T-helper 2 cell treated with Interferon-gamma antibody and Interleukin-4, amounts not matched to agents 5 μg/mL and 100 μg/mL, for 36 hours (primary cell): ENCODE measurements at regions not wholly inside any gene's neighbourhood (a gene's known extent, or its start where the extent isn't known, plus 50 kb on each side); places are given as distances from the start of the nearest gene placed in this dataset.
A peak's percentile ranks its signal among the peaks of the same experiment; 100 is the strongest.

Source experiments
- DNase-seq: peaks from one replicate; pipeline ENCODE4 v3.0.0; 2021; ENCODE audit warnings: low spot score
- H3K27ac Mint-ChIP-seq: one replicate; pipeline ENCODE4 v1.8.0; 2021; ENCODE audit warnings: mild to moderate bottlenecking, mixed read lengths
- H3K27me3 Mint-ChIP-seq: one replicate; pipeline ENCODE4 v1.8.0; 2021; ENCODE audit warnings: low read depth, mixed read lengths
- H3K36me3 Mint-ChIP-seq: one replicate; pipeline ENCODE4 v1.8.0; 2021; ENCODE audit warnings: low read depth, mixed read lengths
- H3K4me1 Mint-ChIP-seq: one replicate; pipeline ENCODE4 v1.8.0; 2021; ENCODE audit warnings: low read depth, mixed read lengths
- H3K4me3 Mint-ChIP-seq: one replicate; pipeline ENCODE4 v1.8.0; 2022; ENCODE audit warnings: mild to moderate bottlenecking, moderate library complexity, mixed read lengths
- H3K9me3 Mint-ChIP-seq: one replicate; pipeline ENCODE4 v1.8.0; 2021; ENCODE audit warnings: mixed read lengths

DNA sequence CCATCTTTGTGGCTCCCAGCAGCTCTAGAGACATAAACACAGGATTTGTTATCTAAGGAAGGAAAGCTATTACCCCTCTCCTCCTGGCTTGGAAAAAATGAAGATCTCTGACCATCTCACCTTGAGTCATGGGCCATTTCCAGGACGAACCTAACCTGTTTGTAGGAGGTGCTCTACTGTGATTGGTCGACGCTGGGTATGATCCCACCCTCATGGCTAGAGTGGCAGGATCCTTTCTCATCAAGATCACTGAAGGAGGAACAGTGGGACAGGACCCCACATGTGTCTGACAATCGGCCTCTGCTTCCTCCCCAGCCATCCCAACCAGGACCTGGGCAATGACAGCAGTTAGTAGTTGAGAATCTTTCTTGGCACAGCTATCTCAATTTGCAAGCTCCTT is 144.1 kb downstream of the EMX2 start:
- Mint-ChIP-seq H3K4me1 (no peaks in the 10 kb centered on the region), H3K27ac (no peak overlapping the region), H3K4me3 (no peak overlapping the region), H3K36me3 (no peaks in the 10 kb centered on the region), H3K9me3 (no peaks in the 10 kb centered on the region), H3K27me3 (no peaks in the 10 kb centered on the region)
- DNase-seq, result no peak

DNA sequence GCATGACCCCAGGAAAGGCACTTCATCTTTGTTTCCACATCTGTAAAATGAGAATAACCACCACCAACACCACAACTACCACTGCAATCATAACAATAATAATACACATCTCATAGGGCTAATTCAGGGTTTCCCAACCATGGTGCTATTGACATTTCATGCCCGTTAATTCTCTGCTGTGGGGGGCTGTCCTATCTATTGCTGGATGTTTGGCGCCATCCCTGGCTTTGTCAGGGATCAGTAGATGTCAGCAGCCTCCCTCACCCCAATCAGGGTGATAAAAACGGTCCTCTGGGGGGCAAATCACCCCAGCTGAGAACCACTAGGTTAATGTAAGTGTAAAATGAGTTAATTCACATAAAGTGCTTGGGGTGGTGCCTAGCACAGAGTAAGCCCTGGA is 145.8 kb downstream of the EMX2 start:
- H3K27me3 Mint-ChIP-seq, result no peaks in the 10 kb centered on the region
- H3K4me1 Mint-ChIP-seq, result no peaks in the 10 kb centered on the region
- H3K9me3 Mint-ChIP-seq, result no peaks in the 10 kb centered on the region
- DNase-seq, result no peak
- H3K27ac Mint-ChIP-seq, result no peak overlapping the region
- no peaks in the 10 kb centered on the region for H3K36me3 Mint-ChIP-seq
- H3K4me3 Mint-ChIP-seq, result no peak overlapping the region

DNA sequence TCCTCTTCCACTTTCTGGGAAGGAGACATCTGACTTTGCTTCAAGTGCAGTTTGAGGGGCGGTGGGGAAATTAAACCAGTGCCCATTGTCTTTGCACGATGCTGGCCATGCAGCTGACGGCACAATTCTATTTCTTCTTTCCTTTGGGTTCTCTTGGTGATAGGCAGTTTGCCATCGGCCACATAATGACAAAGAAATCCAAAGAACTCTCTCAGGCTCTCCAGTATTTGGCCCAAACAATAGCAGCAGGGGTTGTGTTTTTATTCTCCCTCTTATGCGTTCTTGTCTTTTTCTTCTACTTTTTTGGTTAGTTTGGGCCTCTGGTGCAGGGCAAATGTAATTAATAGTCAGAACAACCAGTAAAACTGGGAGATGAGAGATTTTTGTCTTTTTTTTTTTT is 147.0 kb downstream of the EMX2 start:
- no peaks in the 10 kb centered on the region for H3K4me1 Mint-ChIP-seq
- H3K27ac Mint-ChIP-seq, result no peak overlapping the region
- no peaks in the 10 kb centered on the region for H3K27me3 Mint-ChIP-seq
- DNase-seq, result no peak
- no peaks in the 10 kb centered on the region for H3K36me3 Mint-ChIP-seq
- no peak overlapping the region for H3K4me3 Mint-ChIP-seq
- H3K9me3 Mint-ChIP-seq, result no peaks in the 10 kb centered on the region

DNA sequence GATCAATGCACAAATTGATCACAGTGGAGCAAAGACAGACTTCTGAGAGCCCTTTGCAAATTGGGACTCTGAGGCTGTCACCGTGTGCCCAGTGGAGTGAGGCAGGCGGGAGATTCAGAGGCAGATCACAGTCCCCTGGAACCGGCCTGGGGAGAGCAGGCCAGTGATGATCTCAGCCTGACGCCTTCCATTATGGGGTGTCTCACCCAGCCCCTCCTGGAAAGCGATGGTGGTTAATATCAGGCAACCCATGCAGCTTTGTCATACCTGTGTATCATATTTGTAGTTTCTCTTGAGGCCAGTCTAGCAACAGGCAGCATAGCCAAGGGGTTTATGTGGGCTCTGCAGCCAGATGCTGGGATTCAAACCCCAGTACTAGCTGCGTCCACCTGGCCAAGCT is 147.8 kb downstream of the EMX2 start:
- Mint-ChIP-seq H3K27me3 (no peaks in the 10 kb centered on the region), H3K36me3 (no peaks in the 10 kb centered on the region), H3K4me1 (no peaks in the 10 kb centered on the region), H3K9me3 (no peaks in the 10 kb centered on the region), H3K4me3 (no peak overlapping the region), H3K27ac (no peak overlapping the region)
- DNase-seq, result no peak

DNA sequence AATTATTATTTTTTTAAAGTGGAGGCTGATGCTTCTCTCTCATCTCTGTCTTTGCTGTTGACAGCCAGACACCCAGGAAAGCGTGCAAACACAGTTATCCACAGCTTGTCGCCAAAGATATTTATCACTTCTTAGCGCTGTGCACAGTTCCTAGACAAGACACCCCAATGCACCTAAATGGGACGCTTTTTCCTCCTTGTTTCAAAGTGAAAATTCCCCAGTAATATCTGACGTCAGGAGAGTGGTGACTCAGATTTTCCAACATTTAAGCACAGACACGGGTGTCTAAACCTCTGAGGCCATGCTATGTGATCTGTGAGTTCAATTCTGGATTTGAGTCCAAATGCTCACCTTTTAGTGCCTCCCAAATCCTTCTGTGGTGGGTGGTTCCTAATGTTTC is 151.6 kb downstream of the EMX2 start:
- no peak overlapping the region for H3K4me3 Mint-ChIP-seq
- no peaks in the 10 kb centered on the region for H3K27me3 Mint-ChIP-seq
- H3K27ac Mint-ChIP-seq, result no peak overlapping the region
- no peaks in the 10 kb centered on the region for H3K9me3 Mint-ChIP-seq
- peak; percentile 17 for DNase-seq
- H3K4me1 Mint-ChIP-seq, result no peaks in the 10 kb centered on the region
- H3K36me3 Mint-ChIP-seq, result no peaks in the 10 kb centered on the region

DNA sequence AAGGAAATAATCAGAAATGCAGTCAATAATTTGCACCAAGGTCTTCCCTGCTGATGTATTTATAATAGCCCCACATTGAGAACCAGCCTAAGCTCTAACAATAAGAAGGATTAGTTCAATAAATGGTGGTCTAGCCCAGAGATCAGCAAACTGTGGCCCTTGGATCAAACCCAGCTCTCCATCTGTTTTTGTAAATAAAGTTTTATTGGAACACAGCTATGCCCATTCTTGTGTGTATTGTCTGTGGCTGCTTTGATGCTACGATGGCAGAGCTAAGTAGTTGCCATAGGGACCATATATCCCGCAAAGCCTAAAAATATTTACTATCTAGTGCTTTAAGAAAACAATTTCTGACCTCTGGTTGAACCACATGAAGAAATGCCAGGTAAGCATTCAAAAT is 154.9 kb downstream of the EMX2 start:
- no peak overlapping the region for H3K4me3 Mint-ChIP-seq
- no peaks in the 10 kb centered on the region for H3K27me3 Mint-ChIP-seq
- DNase-seq, result no peak
- H3K9me3 Mint-ChIP-seq, result no peaks in the 10 kb centered on the region
- no peaks in the 10 kb centered on the region for H3K36me3 Mint-ChIP-seq
- no peak overlapping the region for H3K27ac Mint-ChIP-seq
- H3K4me1 Mint-ChIP-seq, result no peaks in the 10 kb centered on the region

DNA sequence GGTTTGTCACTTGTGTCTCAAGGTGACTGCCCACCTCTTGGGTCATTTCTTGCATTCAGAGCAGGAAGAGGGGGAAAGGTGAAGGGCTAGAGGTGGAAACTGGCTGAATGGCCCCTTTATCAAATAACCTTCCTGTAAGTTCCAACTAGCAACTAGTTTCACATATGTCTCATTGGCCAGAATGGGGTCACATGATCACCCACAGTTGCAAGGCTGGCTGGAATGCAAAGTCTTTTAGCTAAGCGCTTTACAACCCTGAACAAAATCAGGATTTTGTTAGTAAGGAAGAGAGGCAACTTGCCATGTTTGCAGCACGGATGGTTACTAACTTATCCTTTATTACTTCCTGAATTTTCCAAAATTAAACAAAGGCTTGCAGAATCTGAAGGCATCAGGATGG is 156.3 kb downstream of the EMX2 start:
- no peak overlapping the region for H3K27ac Mint-ChIP-seq

DNA sequence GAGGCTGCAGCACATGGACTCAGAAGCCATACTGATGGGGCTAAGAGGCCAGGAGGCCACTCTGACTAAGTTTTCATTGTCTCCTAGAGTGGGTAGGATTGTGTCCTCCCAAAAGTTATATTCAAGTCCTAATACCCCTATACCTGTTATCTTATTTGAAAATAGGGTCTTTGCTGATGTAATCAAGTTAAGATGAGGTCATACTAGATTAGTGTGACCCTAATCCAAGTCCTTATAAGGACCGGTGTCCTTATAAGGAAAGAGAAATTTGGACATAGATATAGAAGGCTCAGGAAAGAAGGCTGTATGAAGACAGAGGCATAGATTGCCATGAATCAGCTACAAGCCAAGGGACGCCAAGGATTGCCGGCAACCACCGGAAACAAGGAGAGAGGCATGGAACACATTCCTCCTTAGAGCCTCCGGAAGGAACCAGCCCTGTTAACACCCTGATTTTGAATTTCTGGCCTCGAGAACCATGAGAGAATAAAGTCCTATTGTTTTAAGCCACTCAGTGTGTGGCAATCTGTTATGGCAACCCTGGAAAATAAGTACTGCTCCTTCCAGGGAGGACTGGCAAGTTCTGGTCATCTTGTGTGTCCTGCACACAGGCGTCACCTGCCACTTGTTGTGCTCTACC is 157.0 kb downstream of the EMX2 start:
- no peaks in the 10 kb centered on the region for H3K9me3 Mint-ChIP-seq
- no peak overlapping the region for H3K27ac Mint-ChIP-seq
- no peak for DNase-seq
- no peak overlapping the region for H3K4me3 Mint-ChIP-seq
- no peaks in the 10 kb centered on the region for H3K36me3 Mint-ChIP-seq
- H3K4me1 Mint-ChIP-seq, result no peaks in the 10 kb centered on the region
- no peaks in the 10 kb centered on the region for H3K27me3 Mint-ChIP-seq

More for the DNA sequence above, 156.3 kb downstream of the EMX2 start:
- Mint-ChIP-seq H3K27me3 (no peaks in the 10 kb centered on the region), H3K4me3 (no peak overlapping the region), H3K4me1 (no peaks in the 10 kb centered on the region), H3K9me3 (no peaks in the 10 kb centered on the region), H3K36me3 (no peaks in the 10 kb centered on the region)
- DNase-seq, result no peak

DNA sequence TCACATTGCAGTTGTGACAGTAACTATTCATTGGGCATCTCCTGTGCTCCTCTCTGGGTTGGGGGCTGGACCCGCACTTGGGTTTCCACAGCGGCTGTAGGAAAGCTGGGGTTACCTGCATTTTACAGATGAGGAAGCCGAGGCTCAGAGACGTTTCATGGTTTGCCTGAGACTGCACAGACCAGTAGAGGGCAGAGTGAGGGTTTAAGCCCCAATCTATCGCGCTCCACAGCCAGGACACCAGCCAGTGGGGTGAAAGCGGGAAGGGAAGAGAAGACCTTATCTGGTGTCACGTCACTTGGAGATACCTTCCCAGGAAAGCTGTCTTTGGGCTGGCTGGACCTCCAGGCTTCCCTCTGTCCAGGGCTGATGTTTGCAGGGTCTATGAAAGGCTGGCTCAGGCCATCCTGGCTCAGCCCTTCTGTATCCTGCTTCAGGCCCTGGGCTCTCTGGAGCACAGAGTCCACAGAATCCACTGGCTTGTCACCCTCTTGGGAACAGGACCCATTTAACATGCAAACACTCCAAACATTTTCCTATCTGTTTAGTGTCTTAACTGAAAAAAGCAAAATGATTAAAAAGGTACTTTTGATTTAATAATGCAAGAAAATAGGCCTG is 167.7 kb downstream of the EMX2 start:
- peaks cover 4% of the 10 kb centered on the region for H3K27me3 Mint-ChIP-seq
- no peaks in the 10 kb centered on the region for H3K4me1 Mint-ChIP-seq
- no peak overlapping the region for H3K27ac Mint-ChIP-seq
- no peak for DNase-seq
- H3K36me3 Mint-ChIP-seq, result no peaks in the 10 kb centered on the region
- no peaks in the 10 kb centered on the region for H3K9me3 Mint-ChIP-seq
- H3K4me3 Mint-ChIP-seq, result no peak overlapping the region

DNA sequence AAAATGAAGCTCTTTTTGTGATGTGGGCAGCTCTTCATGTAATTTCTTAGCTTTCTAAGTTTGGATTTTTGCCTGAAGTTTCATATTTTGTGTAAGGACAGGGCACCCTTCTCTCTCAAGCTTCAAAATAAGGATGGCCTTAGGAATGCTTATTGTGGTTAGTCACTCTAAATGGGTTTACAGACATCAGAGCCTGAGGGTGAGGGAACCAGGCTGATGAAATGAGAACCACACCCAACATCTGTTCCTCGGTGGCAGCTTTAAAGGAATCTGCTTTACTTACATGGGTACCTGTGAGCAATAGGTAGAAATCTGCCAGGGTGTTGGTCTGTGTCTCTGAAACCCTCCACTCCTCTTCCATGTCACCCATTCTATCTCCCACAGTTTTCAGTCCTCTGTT is 174.3 kb downstream of the EMX2 start:
- no peak overlapping the region for H3K27ac Mint-ChIP-seq
- no peaks in the 10 kb centered on the region for H3K36me3 Mint-ChIP-seq
- no peaks in the 10 kb centered on the region for H3K4me1 Mint-ChIP-seq

DNA sequence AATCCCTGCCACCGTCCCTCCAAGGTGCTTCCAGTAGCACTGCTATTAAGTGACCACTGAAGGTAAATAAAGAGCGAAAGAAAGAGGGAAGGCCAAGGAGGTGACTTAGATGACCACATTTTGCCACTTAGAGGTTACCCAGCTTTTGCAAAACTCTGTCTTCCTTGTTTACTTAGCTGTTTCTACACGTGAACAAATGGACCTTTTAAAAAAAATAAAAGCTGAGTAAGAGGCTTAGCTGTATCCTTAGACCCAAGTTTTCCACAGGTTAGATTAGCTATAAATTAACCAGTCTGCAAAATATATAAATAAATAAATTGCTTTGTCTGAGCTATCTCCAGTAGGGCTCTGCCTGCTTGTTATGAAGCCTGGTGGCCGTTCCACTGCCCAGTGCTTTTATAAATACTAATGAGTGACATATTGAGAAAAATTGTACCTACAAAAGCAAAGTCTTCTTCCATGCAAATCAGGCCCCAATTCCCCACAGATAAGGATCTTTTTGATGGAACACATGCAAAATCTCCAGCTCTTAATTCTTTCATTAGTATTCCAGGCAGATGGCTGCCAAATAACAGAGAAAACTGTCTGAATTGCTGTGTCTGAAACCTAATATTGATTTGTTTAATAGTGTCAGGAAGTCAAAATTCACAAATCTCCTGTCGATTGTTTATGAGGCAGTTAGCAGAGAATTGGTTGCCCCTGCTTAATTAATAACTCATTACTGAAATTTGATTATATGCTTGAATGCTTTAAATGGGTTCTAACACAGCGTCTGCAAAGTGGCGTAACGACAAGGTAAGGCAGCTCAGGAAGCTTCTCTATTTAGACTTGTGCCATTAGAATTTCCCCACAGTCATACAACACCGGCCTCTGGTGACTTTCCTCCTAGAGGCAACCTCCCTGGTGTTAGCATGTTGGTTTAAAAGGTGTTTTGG is 176.7 kb downstream of the EMX2 start:
- H3K4me3 Mint-ChIP-seq, result no peak overlapping the region
- DNase-seq, result no peak
- no peaks in the 10 kb centered on the region for H3K36me3 Mint-ChIP-seq
- peaks cover 6% of the 10 kb centered on the region for H3K27me3 Mint-ChIP-seq
- H3K4me1 Mint-ChIP-seq, result no peaks in the 10 kb centered on the region
- no peak overlapping the region for H3K27ac Mint-ChIP-seq
- H3K9me3 Mint-ChIP-seq, result no peaks in the 10 kb centered on the region

More for the DNA sequence above, 174.3 kb downstream of the EMX2 start:
- DNase-seq, result no peak
- H3K4me3 Mint-ChIP-seq, result no peak overlapping the region
- H3K27me3 Mint-ChIP-seq, result peaks cover 10% of the 10 kb centered on the region
- no peaks in the 10 kb centered on the region for H3K9me3 Mint-ChIP-seq

DNA sequence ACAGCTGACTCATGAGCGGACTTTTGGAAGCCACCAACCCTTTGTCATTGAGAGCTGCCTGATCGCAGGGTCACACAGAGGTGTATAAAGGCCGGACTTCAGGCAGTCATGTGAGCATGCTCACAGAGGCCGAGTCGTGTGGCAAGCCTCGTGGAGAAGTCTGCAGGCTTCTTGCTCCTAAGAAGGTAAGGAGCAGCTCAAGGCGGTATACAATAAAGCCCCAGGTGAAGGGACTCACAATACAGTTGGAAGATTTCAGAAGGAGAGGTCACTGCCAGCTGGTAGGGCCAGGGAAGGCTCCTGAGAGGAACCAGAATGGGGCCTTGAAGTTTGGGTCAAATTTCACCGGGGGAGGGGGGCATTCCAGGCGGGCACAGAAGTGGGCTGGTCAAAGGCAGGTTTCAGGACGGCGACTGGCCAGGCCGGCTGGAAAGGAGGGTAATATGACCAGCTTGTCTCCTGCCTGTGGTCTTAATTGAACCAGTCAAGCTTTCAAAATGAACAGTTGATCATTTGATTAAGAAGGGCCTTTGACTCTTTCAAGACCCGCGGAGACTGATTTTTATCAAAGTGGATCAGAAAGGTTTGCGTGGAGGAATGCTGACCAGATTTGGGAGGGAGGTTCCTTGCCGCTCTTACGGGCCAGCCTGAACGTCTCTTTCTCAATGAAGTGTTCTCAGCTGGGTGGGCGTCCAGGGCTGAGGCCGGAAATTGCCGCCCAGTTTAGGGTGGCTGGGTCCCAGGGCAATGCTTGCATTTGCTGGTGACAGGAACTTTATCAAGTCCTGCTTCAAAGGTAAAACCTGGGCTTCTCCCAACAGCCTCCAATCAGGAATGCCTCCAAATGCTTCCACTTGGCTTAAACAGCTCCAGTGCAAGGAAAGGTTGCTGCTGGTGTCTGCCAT is 178.6 kb downstream of the EMX2 start:
- Mint-ChIP-seq H3K9me3 (no peaks in the 10 kb centered on the region), H3K27ac (no peak overlapping the region), H3K4me1 (no peaks in the 10 kb centered on the region), H3K27me3 (peaks cover 6% of the 10 kb centered on the region), H3K4me3 (no peak overlapping the region), H3K36me3 (no peaks in the 10 kb centered on the region)
- DNase-seq, result no peak

DNA sequence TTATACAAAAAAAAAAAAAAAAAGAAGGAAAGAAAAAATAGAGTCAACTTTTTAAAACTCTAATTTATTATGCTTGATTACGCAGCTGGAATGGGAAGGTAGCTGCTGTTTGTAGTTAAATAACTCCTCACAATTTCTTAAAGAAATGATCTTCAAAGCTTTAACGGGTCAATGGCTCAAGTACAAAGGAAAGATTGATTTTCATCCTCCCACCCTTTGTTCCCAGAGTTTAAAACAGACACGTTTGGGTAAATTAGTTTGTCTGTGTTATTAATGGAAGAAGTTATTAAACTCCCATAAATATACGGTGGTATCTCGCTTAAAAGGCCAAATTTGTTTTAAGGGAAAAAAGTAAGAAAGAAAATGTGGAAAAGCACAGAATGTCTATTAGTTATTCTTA is 179.3 kb downstream of the EMX2 start:
- no peak overlapping the region for H3K4me3 Mint-ChIP-seq
- H3K4me1 Mint-ChIP-seq, result no peaks in the 10 kb centered on the region
- H3K27ac Mint-ChIP-seq, result no peak overlapping the region
- H3K36me3 Mint-ChIP-seq, result no peaks in the 10 kb centered on the region
- H3K9me3 Mint-ChIP-seq, result no peaks in the 10 kb centered on the region
- DNase-seq, result no peak
- H3K27me3 Mint-ChIP-seq, result peaks cover 6% of the 10 kb centered on the region
